HepG2 (cell line): ENCODE measurements at regions not wholly inside any gene's neighbourhood (a gene's known extent, or its start where the extent isn't known, plus 50 kb on each side); places are given as distances from the start of the nearest gene placed in this dataset.

Experiments used
- ATAC-seq: fragments of 200-7000 bp; cut with Tn5 transposase; 3 replicates; pipeline ENCODE4 v1.9.1; 2020; ENCODE audit warnings: mild to moderate bottlenecking, moderate library complexity
- BruUV-seq: library from RNA; stranded (reverse); fragments of 400-500 nt; replicated peaks from 2 replicates; lab custom pipeline; 2021; lab: Mats Ljungman, UMichigan
- CTCF ChIA-PET: fragments of 300-600 bp; formaldehyde crosslinking; extraction: SDS; loops from one replicate; lab custom pipeline; 2021; ENCODE audit warnings: low total read pairs, inconsistent platforms, low intra/inter-chr PET ratio; lab: Yijun Ruan, JAX
- POLR2A ChIA-PET: fragments of 350-600 bp; sonication (Branson Sonifier 250); formaldehyde crosslinking; loops from one replicate; lab custom pipeline; 2020; ENCODE audit warnings: antibody characterized with exemption, inconsistent platforms; lab: Yijun Ruan, JAX
- DNase-seq: peaks from one replicate; pipeline ENCODE4 v3.0.0-alpha.2; 2015; ENCODE audit warnings: low spot score
- FAIRE-seq: peaks from 3 replicates; lab custom pipeline; 2011; peaks lifted over from hg19 to GRCh38; lab: Jason Lieb, UNC
- H2AFZ ChIP-seq: one replicate; pipeline ENCODE4 v1.6.1; 2011; ENCODE audit warnings: low read length, inconsistent platforms
- H3K27ac ChIP-seq: fragments of 300-600 bp; 3 replicates; pipeline ENCODE4 v1.8.0; 2011; ENCODE audit warnings: mixed run types, mild to moderate bottlenecking, mixed read lengths, low read length, inconsistent platforms; ENCODE audit not compliant: insufficient read depth; ENCODE audit errors: extremely low read length
- H3K27me3 ChIP-seq, 2 experiments: fragments of 200-600 bp in 1 of 2; 2 replicates in 1 of 2; 3 replicates in 1 of 2; pipeline versions ENCODE4 v1.6.0 to v1.8.0; 2011; ENCODE audit warnings: low read length in 2 of 2, mild to moderate bottlenecking in 2 of 2, moderate library complexity in 2 of 2, inconsistent platforms in 1 of 2; ENCODE audit not compliant: insufficient read depth in 2 of 2, control insufficient read depth in 1 of 2
- H3K36me3 ChIP-seq, 2 experiments: fragments of 200-600 bp in 1 of 2; replicated peaks in 1 of 2; 2 replicates in 1 of 2; 3 replicates in 1 of 2; pipeline versions ENCODE4 v1.5.1 to v1.8.0; 2011; ENCODE audit warnings: low read length in 2 of 2, inconsistent platforms in 1 of 2; ENCODE audit not compliant: insufficient read depth in 2 of 2, control insufficient read depth in 1 of 2
- H3K4me1 ChIP-seq: 2 replicates; pipeline ENCODE4 v1.5.1; 2012; ENCODE audit warnings: low read length, inconsistent platforms; ENCODE audit not compliant: insufficient read depth
- H3K4me2 ChIP-seq: 2 replicates; pipeline ENCODE4 v1.6.0; 2011; ENCODE audit warnings: low read depth, low read length, inconsistent platforms
- H3K4me3 ChIP-seq, 3 experiments: fragments of 200-600 bp in 1 of 3; sonication (generic), shearing (Covaris generic) in 1 of 3; replicated peaks in 1 of 3; 2 replicates each; pipeline ENCODE4 v1.5.1; 2011 to 2016; ENCODE audit warnings: low read length in 3 of 3, inconsistent platforms in 2 of 3, low read depth in 2 of 3, mild to moderate bottlenecking in 2 of 3, control low read depth in 1 of 3, mixed read lengths in 1 of 3; ENCODE audit not compliant: insufficient read depth in 1 of 3
- H3K79me2 ChIP-seq: one replicate; pipeline ENCODE4 v1.6.1; 2011; ENCODE audit warnings: low read length, inconsistent platforms; ENCODE audit not compliant: insufficient read depth
- H3K9ac ChIP-seq: 2 replicates; pipeline ENCODE4 v1.6.0; 2011; ENCODE audit warnings: mild to moderate bottlenecking, low read depth, low read length, inconsistent platforms; ENCODE audit not compliant: insufficient read depth
- H3K9me3 ChIP-seq: 2 replicates; pipeline ENCODE4 v1.5.1; 2012; ENCODE audit warnings: mild to moderate bottlenecking, low read length
- H4K20me1 ChIP-seq: 2 replicates; pipeline ENCODE4 v1.6.0; 2011; ENCODE audit warnings: inconsistent platforms, mild to moderate bottlenecking, low read length, moderate library complexity; ENCODE audit not compliant: insufficient read depth
- CCDC6 ChIP-seq: sonication (generic); formaldehyde crosslinking; IDR thresholded peaks from 2 replicates; pipeline ENCODE4 v1.8.1; 2022; ENCODE audit warnings: mild to moderate bottlenecking, missing genetic modification reagents, moderate library complexity
- DMAP1 ChIP-seq: IDR thresholded peaks from 2 replicates; pipeline ENCODE4 v1.6.1; 2016
- ESRRA ChIP-seq: sonication (generic); formaldehyde crosslinking; IDR thresholded peaks from 2 replicates; pipeline ENCODE4 v1.5.1; 2020; ENCODE audit warnings: mild to moderate bottlenecking, low read depth, missing genetic modification reagents
- HOXA3 ChIP-seq: sonication (generic); formaldehyde crosslinking; IDR thresholded peaks from 2 replicates; pipeline ENCODE4 v1.5.0; 2020; ENCODE audit warnings: missing genetic modification reagents
- KDM3A ChIP-seq: IDR thresholded peaks from 2 replicates; pipeline ENCODE4 v1.6.1; 2018; ENCODE audit warnings: low read depth, missing compliant biosample characterization
- PHF20 ChIP-seq: sonication (generic); formaldehyde crosslinking; IDR thresholded peaks from 2 replicates; pipeline ENCODE4 v1.5.0; 2020; ENCODE audit warnings: mild to moderate bottlenecking, missing genetic modification reagents
- THAP11 ChIP-seq: IDR thresholded peaks from 2 replicates; pipeline ENCODE4 v1.6.1; 2016; ENCODE audit warnings: missing biosample characterization, missing genetic modification reagents
- ZNF296 ChIP-seq: sonication (generic); formaldehyde crosslinking; conservative IDR thresholded peaks from 2 replicates; pipeline ENCODE4 v1.5.0; 2020; ENCODE audit warnings: mild to moderate bottlenecking, missing genetic modification reagents
- ZNF660 ChIP-seq: sonication (generic); formaldehyde crosslinking; IDR thresholded peaks from 2 replicates; pipeline ENCODE4 v1.5.1; 2020; ENCODE audit warnings: mild to moderate bottlenecking, low read depth, missing genetic modification reagents, borderline replicate concordance
- ZNF749 ChIP-seq: sonication (generic); formaldehyde crosslinking; IDR thresholded peaks from 2 replicates; pipeline ENCODE4 v1.8.0; 2022; ENCODE audit warnings: mild to moderate bottlenecking, missing genetic modification reagents, moderate library complexity, borderline replicate concordance
- WGBS: methylation state at CpG from one replicate; pipeline ENCODE4 v1.1.6; 2017; ENCODE audit warnings: low lambda C conversion rate; 5-methylcytosine and 5-hydroxymethylcytosine counted together
- in situ Hi-C: cut with HindIII; loops from 2 replicates; pipeline ENCODE4 v1.10.0; 2017; ENCODE audit warnings: low pct_unique_long_range_greater_than_20kb; ENCODE audit not compliant: extremely low pct_ligation_motif_present
- intact Hi-C: fragments of 100-400 bp; cut with micrococcal nuclease; formaldehyde crosslinking; loops from one replicate; pipeline ENCODE4 v1.10.0; 2022; ENCODE audit not compliant: unreplicated experiment
- TF ChIP-seq, protein P1 (sequence below), 2 experiments: sonication (generic) in 1 of 2; formaldehyde crosslinking in 1 of 2; IDR thresholded peaks; 2 replicates each; pipeline versions ENCODE4 v1.6.1 to v1.9.0; 2014 to 2022; ENCODE audit warnings: antibody characterized with exemption in 1 of 2, borderline replicate concordance in 1 of 2, inconsistent platforms in 1 of 2, low read depth in 1 of 2, missing genetic modification reagents in 1 of 2

DNA sequence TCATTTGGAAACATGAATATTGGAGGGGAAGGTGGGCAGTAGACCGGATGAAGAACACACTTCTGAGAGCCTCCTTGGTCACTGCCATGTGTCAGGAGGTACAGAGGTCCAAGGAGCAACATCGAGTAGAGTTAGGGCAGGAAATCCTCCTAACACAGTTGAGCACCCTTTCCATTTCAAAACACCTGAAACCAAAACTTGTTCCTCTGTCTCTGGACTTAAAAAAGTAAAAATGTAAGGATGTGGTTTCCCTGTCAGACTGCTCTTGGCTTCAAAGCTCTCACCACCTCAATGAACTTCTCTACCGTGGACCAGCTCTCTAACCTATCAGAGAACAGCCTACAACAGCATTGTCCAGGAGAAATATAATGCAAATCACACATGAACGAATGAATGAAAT is 573.9 kb downstream of the NOVA1 start (continued):
- no peak for TF ChIP-seq CCDC6
- no peak for TF ChIP-seq ZNF749 (CRISPR knock-in tag)

DNA sequence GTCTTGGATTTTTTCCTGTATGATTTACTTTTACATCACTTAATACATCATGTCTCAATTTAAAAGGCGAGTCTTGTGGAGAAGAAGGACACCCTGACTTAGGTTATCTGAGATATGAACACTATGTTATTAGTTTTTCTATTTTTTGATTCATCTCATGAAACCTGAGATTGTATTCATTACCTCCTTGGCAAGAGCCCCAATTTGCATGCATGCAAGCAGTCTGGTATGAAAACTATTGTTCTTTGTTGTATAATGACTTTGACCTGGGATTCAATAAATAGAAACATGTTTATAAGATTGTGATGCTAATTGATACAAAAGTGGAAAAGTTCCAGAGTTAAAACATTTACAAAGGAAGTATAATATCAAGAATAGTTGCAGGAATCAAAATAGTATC is 576.1 kb downstream of the NOVA1 start:
- ATAC-seq (no peak), DNase-seq (no peak), FAIRE-seq (no peak)
- ChIA-PET CTCF (no interaction called here), POLR2A (no interaction called here)
- intact Hi-C loops (no loop called here), in situ Hi-C loops (no loop called here)
- Histone ChIP-seq H3K27me3 (no peaks in the 10 kb centered on the region), H3K27ac (no peak overlapping the region), H3K36me3 (no peaks in the 10 kb centered on the region), H2AFZ (no peak overlapping the region), H3K9me3 (peaks cover 95% of the 10 kb centered on the region), H3K79me2 (no peaks in the 10 kb centered on the region), H4K20me1 (no peaks in the 10 kb centered on the region), H3K4me2 (no peak overlapping the region), H3K4me1 (no peaks in the 10 kb centered on the region), H3K9ac (no peak overlapping the region), H3K4me3 (no peak overlapping the region)
- no peak for TF ChIP-seq PHF20 (CRISPR knock-in tag)
- no peak for TF ChIP-seq HOXA3 (CRISPR knock-in tag)
- TF ChIP-seq DMAP1 (CRISPR knock-in tag): no peak
- no peak for TF ChIP-seq THAP11 (CRISPR knock-in tag)
- BruUV-seq: no TSS peak
- WGBS: 2% methylated on average over 1 of the region's 1 CpG

DNA sequence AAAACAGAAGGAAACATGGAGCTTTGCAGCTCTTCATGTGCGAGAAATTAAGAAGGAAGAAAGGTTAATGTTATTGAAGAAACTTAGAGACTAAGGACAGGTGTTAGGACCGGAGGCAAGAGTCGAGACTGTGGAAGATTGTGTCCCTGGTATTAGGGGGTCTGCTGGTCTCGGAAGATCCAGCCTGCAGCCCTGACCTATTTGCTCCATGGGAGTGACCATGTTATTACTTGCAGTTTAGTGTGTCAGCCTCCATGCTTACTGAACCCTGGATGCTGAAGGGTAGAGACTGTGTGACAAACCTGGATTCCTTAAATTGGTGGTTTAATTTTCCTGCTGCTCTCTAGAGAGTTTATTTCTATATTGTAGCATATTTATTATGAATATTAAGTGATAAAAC is 580.6 kb downstream of the NOVA1 start:
- ATAC-seq: no peak
- WGBS: 7% methylated on average over 4 of the region's 4 CpGs
- H3K27me3 ChIP-seq: no peaks in the 10 kb centered on the region
- no peak for DNase-seq
- H3K4me1 ChIP-seq: no peaks in the 10 kb centered on the region
- ChIA-PET CTCF (no interaction called here), POLR2A (no interaction called here)
- H3K79me2 ChIP-seq: no peaks in the 10 kb centered on the region
- intact Hi-C loops: no loop called here
- no peak overlapping the region for H2AFZ ChIP-seq
- no peak overlapping the region for H3K4me3 ChIP-seq
- H3K36me3 ChIP-seq: no peaks in the 10 kb centered on the region
- no peak for FAIRE-seq
- H3K27ac ChIP-seq: no peak overlapping the region
- in situ Hi-C loops: no loop called here
- BruUV-seq: no TSS peak
- no peak overlapping the region for H3K9ac ChIP-seq
- H4K20me1 ChIP-seq: no peaks in the 10 kb centered on the region
- peaks cover 98% of the 10 kb centered on the region for H3K9me3 ChIP-seq
- no peak overlapping the region for H3K4me2 ChIP-seq
- TF ChIP-seq, protein P1, sequence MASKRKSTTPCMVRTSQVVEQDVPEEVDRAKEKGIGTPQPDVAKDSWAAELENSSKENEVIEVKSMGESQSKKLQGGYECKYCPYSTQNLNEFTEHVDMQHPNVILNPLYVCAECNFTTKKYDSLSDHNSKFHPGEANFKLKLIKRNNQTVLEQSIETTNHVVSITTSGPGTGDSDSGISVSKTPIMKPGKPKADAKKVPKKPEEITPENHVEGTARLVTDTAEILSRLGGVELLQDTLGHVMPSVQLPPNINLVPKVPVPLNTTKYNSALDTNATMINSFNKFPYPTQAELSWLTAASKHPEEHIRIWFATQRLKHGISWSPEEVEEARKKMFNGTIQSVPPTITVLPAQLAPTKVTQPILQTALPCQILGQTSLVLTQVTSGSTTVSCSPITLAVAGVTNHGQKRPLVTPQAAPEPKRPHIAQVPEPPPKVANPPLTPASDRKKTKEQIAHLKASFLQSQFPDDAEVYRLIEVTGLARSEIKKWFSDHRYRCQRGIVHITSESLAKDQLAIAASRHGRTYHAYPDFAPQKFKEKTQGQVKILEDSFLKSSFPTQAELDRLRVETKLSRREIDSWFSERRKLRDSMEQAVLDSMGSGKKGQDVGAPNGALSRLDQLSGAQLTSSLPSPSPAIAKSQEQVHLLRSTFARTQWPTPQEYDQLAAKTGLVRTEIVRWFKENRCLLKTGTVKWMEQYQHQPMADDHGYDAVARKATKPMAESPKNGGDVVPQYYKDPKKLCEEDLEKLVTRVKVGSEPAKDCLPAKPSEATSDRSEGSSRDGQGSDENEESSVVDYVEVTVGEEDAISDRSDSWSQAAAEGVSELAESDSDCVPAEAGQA (IDR thresholded peaks at IDR 0.05; ENCODE audit: low read depth): no peak
- TF ChIP-seq, protein P1 (CRISPR knock-in tag; IDR thresholded peaks at IDR 0.05; ENCODE audit: borderline replicate concordance): no peak
- TF ChIP-seq ESRRA (CRISPR knock-in tag) (no peak), ZNF660 (CRISPR knock-in tag) (no peak), KDM3A (CRISPR knock-in tag) (no peak), ZNF296 (no peak)
